IPS-NIHi11 (cell line): ENCODE measurements at regions not wholly inside any gene's neighbourhood (a gene's known extent, or its start where the extent isn't known, plus 50 kb on each side); places are given as distances from the start of the nearest gene placed in this dataset.

ENCODE experiments used
- DNase-seq: peaks from one replicate; pipeline ENCODE4 v3.0.0; 2012; ENCODE audit warnings: mixed read lengths, low spot score

DNA sequence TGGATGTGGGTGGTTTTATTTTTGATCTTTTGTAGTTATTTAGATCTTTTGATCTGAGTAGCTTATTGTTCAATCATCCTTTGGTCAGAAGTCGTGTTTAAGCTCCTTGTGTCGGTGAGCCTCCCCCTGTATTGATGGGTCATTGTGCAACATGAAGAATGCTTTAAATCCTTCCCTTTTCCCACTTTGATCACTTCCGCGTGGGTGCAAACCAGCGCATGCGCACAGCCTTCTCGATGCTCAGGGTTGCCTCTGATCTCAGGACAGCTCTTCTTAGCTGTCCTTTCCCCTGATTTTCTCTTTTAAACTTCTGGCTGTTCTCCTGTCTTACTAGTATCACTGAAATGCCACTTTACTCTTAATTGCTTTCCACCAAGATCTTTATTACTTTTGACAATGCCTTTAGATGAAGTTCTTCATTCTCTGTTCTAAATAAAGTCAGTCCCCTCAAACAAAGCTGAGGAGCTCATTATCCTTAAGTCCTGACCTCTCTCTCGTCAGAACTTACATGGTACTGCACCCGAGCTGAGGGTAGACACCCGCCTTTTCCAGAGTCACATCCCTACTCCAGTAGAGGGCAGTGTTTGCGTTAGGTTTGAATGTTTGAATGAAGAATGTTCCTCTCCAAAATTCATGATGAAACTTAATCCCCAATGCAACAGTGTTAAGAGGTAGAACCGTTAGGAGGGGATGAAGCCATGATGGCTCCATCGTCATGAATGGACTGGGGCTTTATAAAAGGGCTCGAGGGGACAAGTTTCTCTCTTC lies 547.9 kb upstream of the TMPRSS15 start:
- DNase-seq: peak; percentile 46

GRCh38 chr21:18954441-18954844 lies 550.9 kb upstream of the TMPRSS15 start:
- DNase-seq: no peak

- no peak for DNase-seq
Observed at GRCh38 chr21:18959817-18960216, 556.2 kb upstream of the TMPRSS15 start.

DNA sequence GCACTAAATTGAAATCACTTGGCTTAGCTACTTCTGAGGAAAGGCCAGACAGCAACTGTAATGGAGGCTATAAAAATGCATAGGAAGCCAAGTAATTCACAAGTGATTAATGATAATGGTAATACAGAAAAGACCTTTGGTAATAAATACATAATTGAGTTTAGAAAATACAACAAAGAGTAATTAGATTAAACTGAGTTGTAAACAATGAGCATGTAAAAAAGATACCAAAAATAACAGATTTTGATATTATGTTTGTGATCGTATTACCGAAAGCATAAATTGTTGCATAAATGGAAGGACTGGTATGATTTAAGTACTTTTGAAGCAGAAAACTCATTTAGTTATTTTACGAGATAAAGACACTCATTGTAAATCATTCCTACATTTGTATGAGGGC lies 556.7 kb upstream of the TMPRSS15 start:
- DNase-seq: no peak

DNA sequence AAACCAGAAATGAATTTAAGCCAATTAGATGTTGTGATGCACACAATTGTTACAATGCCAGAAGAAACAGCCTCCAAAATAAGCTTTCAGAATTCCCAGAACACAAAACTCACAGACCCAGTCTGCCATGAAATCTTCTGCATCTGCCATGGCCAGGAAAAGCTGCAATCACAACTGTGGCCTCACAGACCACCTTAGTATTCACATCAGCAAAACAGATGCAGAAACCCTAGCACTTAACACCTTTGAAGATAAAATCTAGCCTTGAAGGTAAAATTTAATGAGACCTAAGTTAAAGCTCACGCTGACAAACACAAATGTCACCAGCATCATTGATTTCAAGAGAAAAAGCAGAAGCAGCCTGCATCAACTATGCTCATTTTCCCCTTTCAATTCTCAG lies 566.8 kb upstream of the TMPRSS15 start:
- no peak for DNase-seq

DNA sequence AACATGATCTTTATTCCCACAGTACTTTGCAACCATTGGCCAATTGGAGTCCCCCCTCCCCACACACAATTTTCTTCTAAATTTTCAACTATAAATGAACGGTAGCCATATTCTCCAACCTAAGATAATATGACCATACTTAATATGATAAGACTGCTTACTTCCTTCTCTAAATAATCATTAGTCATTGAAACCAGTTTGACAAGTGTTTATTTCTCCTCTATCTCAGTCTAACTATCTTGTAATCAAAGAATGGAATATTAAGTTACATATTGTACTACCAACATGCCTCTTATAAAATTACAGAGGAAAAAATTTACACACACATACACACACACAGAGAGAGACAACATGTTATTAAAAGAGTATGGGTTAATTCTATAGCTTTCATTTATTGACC lies 567.4 kb upstream of the TMPRSS15 start:
- no peak for DNase-seq

DNA sequence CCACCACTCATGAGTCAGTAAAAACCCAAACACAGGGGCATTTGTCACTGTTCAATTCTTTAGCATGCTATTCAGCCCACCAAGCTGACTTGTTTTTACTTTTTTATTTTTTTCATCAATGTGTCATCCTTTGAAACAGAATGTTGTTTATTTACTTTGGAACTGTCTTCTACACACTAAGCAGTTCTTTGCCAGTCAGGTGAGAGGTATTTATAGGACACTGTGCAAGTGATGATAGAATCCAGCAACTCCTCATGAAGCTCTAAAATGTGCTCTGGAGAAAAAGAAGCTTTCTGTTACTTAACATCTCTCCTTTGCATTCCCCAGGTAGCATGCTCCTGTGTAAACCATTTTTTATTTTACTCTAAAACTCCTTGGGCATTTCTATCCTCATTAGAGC lies 582.0 kb upstream of the TMPRSS15 start:
- no peak for DNase-seq

DNA sequence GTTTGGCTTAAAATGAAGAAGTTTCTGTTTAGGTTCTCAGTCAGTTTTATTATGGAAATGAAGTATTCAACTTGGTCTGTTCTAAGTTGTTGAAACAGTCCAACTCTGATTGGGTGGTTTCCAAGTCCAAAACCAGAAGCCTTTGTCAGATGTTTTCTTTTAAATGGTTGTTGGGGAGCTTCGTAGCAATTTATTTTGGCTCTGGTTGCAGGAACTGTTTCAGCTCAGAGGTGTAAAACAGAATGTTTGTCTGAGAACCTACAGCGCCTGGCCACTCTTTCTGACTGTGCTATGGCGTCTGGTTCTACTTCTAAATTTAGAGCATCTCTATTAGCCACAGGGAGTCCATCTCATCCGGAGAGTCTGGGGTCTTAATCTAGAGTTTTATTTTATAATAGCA lies 582.6 kb upstream of the TMPRSS15 start:
- DNase-seq: no peak

DNA sequence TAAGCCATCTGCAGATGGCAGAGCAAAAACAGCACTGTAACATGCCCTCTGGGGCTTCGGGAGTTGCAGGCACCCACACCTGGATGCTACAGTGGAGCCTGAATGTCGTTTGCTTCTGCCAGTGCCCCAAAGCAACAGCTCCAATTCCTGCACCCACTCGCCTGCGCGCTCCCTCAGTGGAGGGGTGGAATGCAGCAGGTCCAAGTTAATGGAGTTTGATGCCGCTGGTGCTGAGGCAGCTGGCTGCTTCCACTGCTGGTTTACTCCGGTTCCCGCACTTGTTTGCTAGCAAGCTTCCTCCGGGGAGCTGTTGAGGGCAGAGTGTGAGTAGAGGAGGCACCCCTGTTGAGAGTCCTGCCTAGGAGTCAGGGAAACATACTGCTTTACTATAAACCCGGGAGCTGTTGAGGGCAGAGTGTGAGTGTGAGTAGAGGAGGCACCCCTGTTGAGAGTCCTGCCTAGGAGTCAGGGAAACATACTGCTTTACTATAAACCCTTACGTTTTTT lies 584.0 kb upstream of the TMPRSS15 start:
- peak; percentile 11 for DNase-seq

- no peak for DNase-seq
Observed at GRCh38 chr21:18989953-18990495, 586.4 kb upstream of the TMPRSS15 start.

DNA sequence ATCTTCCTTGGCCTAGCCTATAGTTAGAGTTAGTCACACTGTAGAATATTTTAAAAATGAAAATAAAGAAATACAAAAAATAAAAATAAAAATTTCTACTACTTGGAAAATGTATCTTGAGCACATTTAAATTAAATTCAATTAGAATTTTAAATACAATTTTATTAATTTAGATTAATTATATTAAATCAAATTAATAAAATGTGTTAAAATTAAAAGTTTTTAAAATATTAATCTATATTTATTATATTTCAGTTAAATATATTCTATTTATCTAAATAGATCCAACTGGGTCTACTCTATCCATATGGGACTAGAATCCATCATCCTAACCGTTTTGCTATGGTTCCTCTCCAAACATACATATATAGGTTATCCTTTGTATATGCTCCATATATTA lies 588.3 kb upstream of the TMPRSS15 start:
- DNase-seq: no peak

- DNase-seq: no peak
Observed at GRCh38 chr21:19010251-19010650, 606.7 kb upstream of the TMPRSS15 start.

DNA sequence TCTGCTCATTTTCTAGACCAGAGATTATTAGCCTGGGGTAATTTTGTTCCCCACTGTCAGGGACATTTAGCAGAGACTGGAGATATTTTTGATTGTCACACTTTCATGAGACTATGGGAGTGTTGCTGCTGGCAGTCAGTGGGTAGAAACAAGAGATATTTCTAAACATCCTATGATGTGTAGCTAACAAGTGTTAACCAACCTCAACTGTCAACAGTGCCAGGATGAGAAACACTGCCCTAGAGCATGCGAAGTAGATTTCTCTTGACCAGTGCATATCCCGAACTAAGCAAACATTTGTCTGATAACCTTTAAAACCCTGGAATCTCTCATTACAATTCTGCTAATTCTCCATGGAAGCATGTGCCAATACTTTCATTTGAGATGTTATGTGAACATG lies 607.4 kb upstream of the TMPRSS15 start:
- DNase-seq: no peak

- DNase-seq: no peak
Observed at GRCh38 chr21:19011451-19011850, 607.9 kb upstream of the TMPRSS15 start.

GRCh38 chr21:19013916-19014315 lies 610.3 kb upstream of the TMPRSS15 start:
- DNase-seq: no peak

DNA sequence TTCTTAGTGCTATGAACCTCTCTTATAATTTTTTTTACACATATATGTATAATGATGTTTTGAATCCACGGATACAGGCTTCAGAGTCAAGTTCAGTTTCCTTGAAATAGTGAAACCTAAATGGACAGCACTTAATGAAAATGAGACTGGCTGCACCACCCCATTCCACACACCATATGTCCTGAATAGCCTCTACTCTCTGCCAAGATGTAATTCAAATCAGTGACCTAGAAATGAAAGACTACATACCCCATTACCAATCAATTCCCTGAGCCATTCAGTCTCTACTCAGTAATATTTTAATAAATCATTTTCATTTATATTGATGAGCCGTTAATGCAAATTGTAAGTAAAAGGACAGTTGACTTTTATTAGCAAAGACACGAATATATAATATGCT lies 614.9 kb upstream of the TMPRSS15 start:
- DNase-seq: no peak

DNA sequence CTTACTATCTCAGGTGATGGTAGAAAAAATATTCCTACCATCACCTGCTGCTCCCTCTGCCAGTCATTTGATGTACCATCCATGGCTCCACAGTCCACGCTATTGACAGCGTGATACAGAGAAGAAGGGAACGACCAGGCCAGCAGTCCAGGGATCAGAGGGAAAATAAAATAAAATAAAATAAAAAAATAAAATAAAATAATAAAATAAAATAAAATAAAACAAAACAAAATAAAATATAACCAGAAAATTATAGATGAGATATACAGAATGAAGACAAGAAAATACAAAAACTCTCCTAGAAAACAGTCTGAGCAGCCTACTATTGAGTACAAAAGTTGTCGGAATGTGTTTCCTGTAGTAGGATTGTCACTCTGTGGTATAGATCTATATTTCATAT lies 619.4 kb upstream of the TMPRSS15 start:
- no peak for DNase-seq

DNA sequence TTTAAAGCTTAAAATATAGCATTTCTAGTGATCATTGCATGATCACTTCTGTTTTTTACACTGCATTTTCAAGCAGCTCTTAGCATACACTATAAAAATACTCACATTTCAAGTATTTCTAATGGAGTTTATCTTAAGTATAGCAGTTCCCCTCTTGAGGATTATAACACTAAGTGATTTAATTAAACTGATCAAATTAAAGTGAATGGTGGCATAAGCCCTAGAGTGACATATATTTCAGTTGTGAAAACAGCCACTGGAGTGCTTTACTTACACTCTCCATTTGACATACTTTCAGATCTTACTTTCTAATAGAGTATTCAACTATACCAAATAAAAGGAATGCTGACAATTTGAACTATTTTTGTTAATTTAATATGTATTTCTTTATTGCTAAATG lies 623.3 kb upstream of the TMPRSS15 start:
- DNase-seq: no peak

DNA sequence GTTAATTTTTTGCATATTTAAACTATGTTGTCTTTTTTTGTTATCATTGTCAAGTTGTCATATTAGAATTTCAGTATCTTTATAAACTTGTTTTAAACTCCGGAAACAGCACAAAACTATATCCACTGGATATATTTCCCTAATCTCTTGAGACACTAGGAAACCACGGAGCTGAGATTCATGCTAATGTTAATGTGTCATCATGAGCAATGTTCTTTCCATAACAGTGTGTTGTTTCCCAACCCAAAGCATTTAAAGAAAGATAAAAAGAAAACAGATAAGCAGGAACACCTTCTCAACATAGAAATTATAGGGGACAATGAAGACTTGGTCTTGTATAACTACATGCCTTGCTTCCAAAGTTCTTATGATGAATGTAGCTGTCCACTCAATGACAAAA lies 626.2 kb upstream of the TMPRSS15 start:
- DNase-seq: no peak

DNA sequence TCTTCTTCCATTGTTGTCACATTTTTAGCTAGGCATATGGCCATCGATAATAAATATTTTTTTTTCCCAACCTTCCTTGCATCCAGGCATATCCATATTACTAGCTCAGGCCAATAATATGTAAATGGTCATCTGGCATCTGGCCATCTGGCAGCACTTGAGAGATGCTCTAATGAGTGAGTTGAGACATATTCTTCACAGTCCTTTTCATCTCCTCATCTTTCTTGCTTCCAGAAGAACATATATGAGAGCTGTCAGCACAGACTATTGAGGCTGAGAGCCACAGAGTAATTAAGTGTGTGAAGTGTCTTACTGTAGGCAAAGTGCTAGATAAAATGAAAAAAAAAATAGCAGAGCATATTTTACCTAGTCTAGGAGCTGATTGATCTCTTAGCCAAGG lies 628.4 kb upstream of the TMPRSS15 start:
- DNase-seq: no peak

GRCh38 chr21:19034041-19034440 lies 630.5 kb upstream of the TMPRSS15 start:
- DNase-seq: no peak

- DNase-seq: no peak
Observed at GRCh38 chr21:19034560-19034959, 631.0 kb upstream of the TMPRSS15 start.

- DNase-seq: no peak
Observed at GRCh38 chr21:19045876-19046275, 642.3 kb upstream of the TMPRSS15 start.

- DNase-seq: no peak
Observed at GRCh38 chr21:19048098-19048672, 644.6 kb upstream of the TMPRSS15 start.
